HG02763 (cell line): ENCODE measurements at regions not wholly inside any gene's neighbourhood (a gene's known extent, or its start where the extent isn't known, plus 50 kb on each side); places are given as distances from the start of the nearest gene placed in this dataset.
"Not testable (repeated sequence)": the region's sequence is repeated elsewhere in the genome, so short reads cannot be mapped to it uniquely, and the experiment has no call there.

Source experiments
- ATAC-seq: cut with Tn5 transposase; IDR thresholded peaks from one replicate; pipeline ENCODE4 v1.9.1; 2021; ENCODE audit warnings: mild to moderate bottlenecking, moderate library complexity; ENCODE audit not compliant: unreplicated experiment

DNA sequence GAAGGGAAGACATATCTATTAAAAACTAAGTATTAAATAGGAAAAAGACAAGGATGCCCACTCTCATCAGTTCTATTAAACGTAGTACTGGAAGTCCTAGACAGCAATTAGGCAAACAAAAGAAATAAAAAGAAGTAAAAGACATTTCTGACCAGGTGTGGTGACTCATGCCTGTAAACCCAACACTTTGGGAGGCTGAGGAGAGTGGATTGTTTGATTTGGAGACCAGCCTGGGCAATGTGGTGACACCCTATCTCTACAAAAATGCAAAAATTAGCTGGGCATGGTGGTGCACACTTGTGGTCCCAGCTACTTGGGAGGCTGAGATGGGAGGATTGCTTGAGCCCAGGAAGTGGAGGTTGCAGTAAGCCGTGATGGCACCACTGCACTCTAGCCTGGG lies 1071.8 kb downstream of the FAT4 start:
- ATAC-seq: no peak

- no peak for ATAC-seq
Observed at GRCh38 chr4:126395664-126396063, 1080.9 kb downstream of the FAT4 start.

GRCh38 chr4:126396121-126396520 lies 1081.4 kb downstream of the FAT4 start:
- ATAC-seq: no peak

DNA sequence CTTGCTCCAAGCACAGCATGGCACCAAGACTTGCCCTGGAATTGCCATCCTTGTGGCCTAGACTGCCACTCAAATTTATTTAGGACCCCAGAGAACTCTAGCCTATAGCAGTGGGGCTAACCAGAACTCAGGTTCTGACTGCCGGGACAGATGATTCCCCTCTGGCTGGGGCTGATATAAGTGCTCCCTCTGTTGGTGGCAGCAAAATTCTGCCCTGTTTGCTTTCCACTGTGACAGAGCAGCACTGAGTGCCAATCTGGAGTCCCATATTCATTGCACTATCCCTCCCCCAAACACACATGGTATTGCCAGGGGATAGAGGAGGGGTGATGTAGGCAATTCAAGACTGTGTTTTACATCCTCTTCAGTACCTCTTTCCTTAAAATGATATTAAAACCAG lies 1081.9 kb downstream of the FAT4 start:
- ATAC-seq: no peak

DNA sequence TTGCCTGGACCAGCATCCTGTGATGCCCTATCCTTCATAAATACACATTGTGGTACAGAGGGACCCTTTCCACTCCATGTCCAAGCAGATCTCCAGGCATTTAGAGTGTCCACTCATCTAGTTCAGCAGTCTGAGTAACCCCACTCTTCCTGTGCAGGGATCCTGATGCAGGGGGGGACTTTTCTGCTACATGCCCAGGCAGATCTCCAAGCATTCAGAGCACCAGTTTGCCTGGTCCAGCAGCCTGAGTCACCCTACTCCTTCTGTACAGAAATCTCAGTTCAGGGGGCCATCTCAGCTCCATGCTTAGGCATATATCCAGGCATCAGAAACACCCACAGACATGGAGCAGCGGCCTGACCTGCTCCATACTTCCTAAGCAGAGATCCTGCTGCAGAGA lies 1089.8 kb downstream of the FAT4 start:
- no peak for ATAC-seq

DNA sequence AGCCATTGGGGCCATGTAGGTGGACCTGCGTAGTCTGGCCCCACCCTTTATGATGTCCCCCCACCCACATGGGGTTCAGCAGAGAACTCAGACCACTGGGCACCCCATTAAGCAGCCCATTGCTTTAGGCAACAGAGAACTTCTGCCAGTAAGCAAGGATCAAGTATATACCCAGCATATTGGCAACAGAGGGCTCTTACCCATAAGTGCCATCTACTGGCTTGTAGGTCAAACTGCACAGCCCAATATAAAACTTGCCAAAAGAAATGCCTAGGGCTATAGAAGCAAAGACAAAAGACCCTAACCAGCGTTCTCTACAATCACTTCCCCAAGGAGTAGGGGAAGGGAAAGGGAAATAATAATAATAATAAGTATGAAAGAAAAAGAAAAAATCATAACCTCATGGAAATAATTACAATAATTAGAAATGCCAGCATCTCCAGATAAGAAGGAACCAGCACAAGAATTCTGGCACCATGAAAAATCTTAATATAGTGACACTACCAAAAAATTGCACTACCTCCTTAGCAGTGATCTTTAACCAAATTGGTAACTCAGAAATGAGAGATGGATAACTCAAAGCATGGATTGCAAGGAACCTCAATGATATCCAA lies 1090.7 kb downstream of the FAT4 start:
- ATAC-seq: no peak

- ATAC-seq: no peak
Observed at GRCh38 chr4:126409746-126410145, 1095.0 kb downstream of the FAT4 start.

DNA sequence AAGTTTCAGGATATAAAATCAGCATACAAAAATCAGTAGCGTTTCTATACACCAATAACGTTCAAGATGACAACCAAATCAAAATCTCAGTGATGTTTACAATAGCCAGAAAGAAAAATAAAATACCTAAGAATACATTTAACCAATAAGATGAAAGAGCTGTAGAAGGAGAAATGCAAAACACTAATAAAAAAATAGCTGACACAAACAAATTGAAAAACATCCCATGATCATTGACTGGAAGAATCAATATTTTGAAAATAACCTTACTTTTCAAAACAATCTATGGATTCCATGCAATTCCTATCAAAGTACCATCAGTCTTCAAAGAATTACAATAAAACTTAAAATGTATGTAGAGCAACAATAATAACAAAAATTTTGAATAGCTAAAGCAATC lies 1096.3 kb downstream of the FAT4 start:
- ATAC-seq: no peak

- ATAC-seq: not testable (repeated sequence)
Observed at GRCh38 chr4:126412310-126412709, 1097.6 kb downstream of the FAT4 start.

DNA sequence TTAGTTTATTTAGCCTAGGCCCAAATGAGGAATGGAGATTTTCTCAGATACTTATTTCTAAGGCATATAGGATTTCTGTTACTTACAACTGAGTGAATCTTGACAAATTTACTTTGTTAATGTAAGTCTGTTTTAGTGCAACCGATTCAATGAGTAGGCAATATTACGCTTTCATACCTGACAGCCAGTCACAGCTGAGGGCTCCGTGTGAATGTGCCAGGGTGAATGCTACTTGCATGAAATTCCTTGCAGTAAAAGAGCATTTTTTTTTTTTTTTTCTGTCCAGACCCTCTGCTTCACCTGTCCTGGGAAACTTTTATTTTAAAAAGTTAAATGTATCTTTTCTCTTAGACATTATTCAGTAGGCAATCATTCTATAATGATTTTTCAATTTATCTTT lies 1100.0 kb downstream of the FAT4 start:
- no peak for ATAC-seq

- no peak for ATAC-seq
Observed at GRCh38 chr4:126419266-126419665, 1104.5 kb downstream of the FAT4 start.

- no peak for ATAC-seq
Observed at GRCh38 chr4:126427853-126428252, 1113.1 kb downstream of the FAT4 start.

DNA sequence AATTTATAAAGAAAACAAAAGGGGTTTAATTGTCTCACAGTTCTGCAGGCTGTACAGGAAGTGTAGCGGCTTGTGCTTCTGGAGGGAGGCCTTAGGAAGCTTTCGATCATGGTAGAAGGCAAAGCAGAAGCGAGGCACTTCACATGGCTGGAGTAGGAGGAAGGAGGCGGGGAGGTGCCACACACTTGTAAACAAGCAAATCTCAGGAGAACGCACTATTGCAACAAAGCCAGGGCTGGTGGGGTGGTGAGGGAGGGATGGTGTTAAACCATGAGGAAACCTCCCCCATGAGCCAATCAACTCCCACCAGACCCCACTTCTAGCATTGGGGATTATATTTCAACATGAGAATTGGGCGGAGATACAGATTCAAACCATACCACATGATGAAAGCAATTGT lies 1116.3 kb downstream of the FAT4 start:
- no peak for ATAC-seq

GRCh38 chr4:126435491-126435890 lies 1120.7 kb downstream of the FAT4 start:
- no peak for ATAC-seq

DNA sequence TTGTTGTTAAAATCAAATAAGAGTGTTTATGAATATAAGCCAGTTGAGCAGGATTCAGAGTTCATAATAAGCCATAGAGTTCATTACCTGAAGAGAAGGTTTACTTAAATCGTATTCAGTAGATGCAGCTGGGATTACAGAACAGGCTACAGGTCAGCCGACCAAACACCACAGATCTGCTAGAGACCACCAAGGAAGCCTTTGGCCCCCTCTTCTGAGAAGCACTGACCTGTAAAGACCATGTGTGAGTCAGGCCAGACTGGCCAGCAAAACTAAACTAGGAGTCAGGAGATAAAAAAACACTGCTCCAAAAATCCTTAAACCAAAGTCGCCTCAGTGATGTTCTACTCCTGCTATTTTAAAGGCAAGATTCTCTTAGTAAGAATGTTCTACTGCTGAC lies 1125.5 kb downstream of the FAT4 start:
- no peak for ATAC-seq

DNA sequence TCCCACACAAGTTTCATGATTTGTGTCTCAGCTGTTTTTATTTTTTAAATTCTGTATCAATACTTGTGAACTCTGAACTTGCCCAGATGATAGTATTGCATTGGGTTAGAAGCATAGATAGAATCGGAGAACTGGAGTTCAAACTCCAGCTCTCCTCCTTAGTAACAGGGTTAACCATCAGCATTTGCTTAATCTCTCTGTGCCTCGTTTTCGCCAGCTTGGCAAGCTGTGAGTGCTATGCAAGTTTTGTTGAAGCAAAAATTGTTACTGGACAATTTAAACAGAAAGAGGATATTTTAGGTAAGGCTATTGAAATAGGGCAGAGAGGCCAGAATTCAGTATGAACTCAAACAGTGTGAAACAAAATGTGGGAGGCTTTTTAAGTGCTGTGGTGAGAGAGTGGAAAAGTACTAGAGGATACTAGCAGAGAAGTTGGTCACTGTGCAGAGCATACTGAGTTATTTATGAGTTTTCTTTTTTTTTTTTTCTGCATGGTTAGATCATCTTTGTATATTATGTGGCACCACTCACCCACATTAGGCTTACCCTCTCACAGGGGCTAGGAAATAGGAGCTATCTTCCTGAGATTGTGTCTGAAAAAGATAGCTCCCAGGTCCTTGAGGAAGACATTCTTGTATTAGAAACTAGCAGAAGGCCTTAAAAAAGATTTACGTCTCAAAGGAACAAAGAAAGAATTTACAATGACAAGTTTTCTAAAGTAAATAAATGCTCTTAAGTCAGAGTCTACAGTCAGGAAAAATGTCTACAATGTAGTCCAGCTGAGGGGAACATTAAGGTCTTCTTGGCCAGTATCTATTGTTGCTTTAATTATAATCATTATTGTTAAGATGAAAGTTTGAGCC lies 1126.6 kb downstream of the FAT4 start:
- no peak for ATAC-seq

GRCh38 chr4:126445596-126445995 lies 1130.8 kb downstream of the FAT4 start:
- ATAC-seq: no peak

GRCh38 chr4:126446917-126447316 lies 1132.2 kb downstream of the FAT4 start:
- ATAC-seq: no peak

DNA sequence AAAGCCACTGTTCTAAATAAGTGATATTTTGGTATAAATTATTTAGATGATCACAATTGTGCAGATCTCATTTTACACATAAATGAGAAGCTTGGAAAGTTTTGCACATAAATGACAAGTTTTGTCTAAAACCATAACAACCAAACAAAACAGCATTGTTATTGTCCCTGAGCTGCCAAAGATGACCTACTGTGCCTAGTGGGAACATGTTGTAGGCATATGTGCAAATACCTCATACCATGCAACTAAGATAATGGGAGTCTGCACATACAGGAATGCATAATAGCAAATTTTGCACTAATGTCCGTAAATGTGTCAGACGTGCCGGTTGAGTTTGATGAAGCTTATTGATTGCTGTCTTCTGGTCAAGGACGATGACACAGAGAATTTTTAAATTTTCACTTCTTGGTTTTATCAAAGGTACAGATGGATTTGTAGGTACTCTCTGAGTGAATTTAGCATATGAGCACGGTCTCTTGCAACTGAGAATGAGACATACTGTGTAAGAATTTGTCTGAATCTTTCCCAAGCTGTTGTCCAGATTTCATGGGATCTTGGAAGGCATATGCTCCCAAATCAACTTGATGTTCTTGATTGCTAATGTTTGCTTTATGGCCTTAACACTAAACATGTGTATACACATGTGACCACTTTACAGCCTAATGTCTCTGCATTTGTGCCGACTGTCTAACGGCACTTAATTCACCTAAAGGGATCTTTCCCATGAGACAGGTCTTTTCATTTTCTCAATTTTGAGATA lies 1133.5 kb downstream of the FAT4 start:
- ATAC-seq: no peak

GRCh38 chr4:126451237-126451873 lies 1136.6 kb downstream of the FAT4 start:
- ATAC-seq: no peak

GRCh38 chr4:126455865-126456264 lies 1141.1 kb downstream of the FAT4 start:
- ATAC-seq: no peak
